Naive thymus-derived CD4-positive, alpha-beta T cell (primary cell): ENCODE measurements at regions not wholly inside any gene's neighbourhood (a gene's known extent, or its start where the extent isn't known, plus 50 kb on each side); places are given as distances from the start of the nearest gene placed in this dataset.
"Not testable (repeated sequence)": the region's sequence is repeated elsewhere in the genome, so short reads cannot be mapped to it uniquely, and the experiment has no call there.

ENCODE experiments used
- ATAC-seq: fragments of 150-1000 bp; cut with Tn5 transposase; 2 replicates; pipeline ENCODE4 v1.10.0; 2021; ENCODE audit warnings: mild to moderate bottlenecking, moderate library complexity
- CTCF ChIA-PET: fragments of 350-600 bp; sonication (Branson Sonifier 250); formaldehyde crosslinking; loops from one replicate; lab custom pipeline; 2021; ENCODE audit warnings: antibody characterized with exemption; lab: Charles Lee
- POLR2A ChIA-PET: fragments of 350-600 bp; sonication (Branson Sonifier 250); formaldehyde crosslinking; loops from one replicate; lab custom pipeline; 2021; ENCODE audit warnings: antibody characterized with exemption, inconsistent platforms; lab: Charles Lee
- DNase-seq, 9 donors: peaks; one replicate each; pipeline versions ENCODE4 v3.0.0 to v3.0.0-alpha.2; 2020 to 2022; ENCODE audit warnings: mixed read lengths in 1 of 9
- H3K27ac ChIP-seq: one replicate; pipeline ENCODE4 v1.7.0; 2013; ENCODE audit warnings: mild to moderate bottlenecking, low read depth, low read length, moderate library complexity
- H3K27me3 ChIP-seq, 2 donors: one replicate each; pipeline ENCODE4 v1.7.0; 2013; ENCODE audit warnings: low read length in 2 of 2, mild to moderate bottlenecking in 2 of 2, moderate library complexity in 2 of 2; ENCODE audit not compliant: control insufficient read depth in 2 of 2, insufficient read depth in 2 of 2
- H3K36me3 ChIP-seq, 3 experiments: 1 replicate in 2 of 3; 2 replicates in 1 of 3; pipeline ENCODE4 v1.7.0; 2013; ENCODE audit warnings: low read length in 3 of 3, mild to moderate bottlenecking in 3 of 3, moderate library complexity in 1 of 3; ENCODE audit not compliant: insufficient read depth in 3 of 3, control insufficient read depth in 2 of 3
- H3K4me1 ChIP-seq, 2 donors: one replicate each; pipeline ENCODE4 v1.7.0; 2013; ENCODE audit warnings: low read length in 2 of 2, mild to moderate bottlenecking in 2 of 2, moderate library complexity in 1 of 2; ENCODE audit not compliant: control insufficient read depth in 2 of 2, insufficient read depth in 2 of 2
- H3K4me3 ChIP-seq: 2 replicates; pipeline ENCODE4 v1.7.0; 2013; ENCODE audit warnings: mild to moderate bottlenecking, low read length
- H3K9me3 ChIP-seq, 3 experiments: 1 replicate in 2 of 3; 2 replicates in 1 of 3; pipeline ENCODE4 v1.7.0; 2013; ENCODE audit warnings: low read length in 3 of 3; ENCODE audit not compliant: control insufficient read depth in 2 of 3
- H3K27ac Mint-ChIP-seq, 9 donors: one replicate each; pipeline ENCODE4 v1.8.0; 2020 to 2022; ENCODE audit warnings: mixed read lengths in 9 of 9, mild to moderate bottlenecking in 8 of 9, moderate library complexity in 5 of 9, inconsistent platforms in 2 of 9
- H3K27me3 Mint-ChIP-seq, 5 donors: one replicate each; pipeline ENCODE4 v1.8.0; 2021 to 2022; ENCODE audit warnings: mixed read lengths in 5 of 5, mild to moderate bottlenecking in 1 of 5
- H3K36me3 Mint-ChIP-seq, 5 donors: one replicate each; pipeline ENCODE4 v1.8.0; 2020 to 2022; ENCODE audit warnings: mixed read lengths in 5 of 5, mild to moderate bottlenecking in 3 of 5, inconsistent platforms in 1 of 5
- H3K4me1 Mint-ChIP-seq, 7 donors: one replicate each; pipeline ENCODE4 v1.8.0; 2020 to 2022; ENCODE audit warnings: mixed read lengths in 7 of 7, mild to moderate bottlenecking in 3 of 7, inconsistent platforms in 1 of 7
- H3K4me3 Mint-ChIP-seq, 10 donors: one replicate each; pipeline ENCODE4 v1.8.0; 2020 to 2022; ENCODE audit warnings: mild to moderate bottlenecking in 10 of 10, mixed read lengths in 10 of 10, moderate library complexity in 6 of 10, inconsistent platforms in 2 of 10
- H3K9me3 Mint-ChIP-seq, 11 donors: one replicate each; pipeline ENCODE4 v1.8.0; 2020 to 2022; ENCODE audit warnings: mixed read lengths in 11 of 11, mild to moderate bottlenecking in 4 of 11, inconsistent platforms in 1 of 11, moderate library complexity in 1 of 11
- intact Hi-C, 2 donors: fragments of 100-400 bp; cut with micrococcal nuclease; formaldehyde crosslinking; loops; one replicate each; pipeline ENCODE4 v1.15.1; 2023

GRCh38 chr7:19899529-19899928, 126.1 kb upstream of the TMEM196 start:
- H3K4me1 Mint-ChIP-seq, result no peaks in the 10 kb centered on the region
- DNase-seq, result no peak
- H3K36me3 Mint-ChIP-seq, result no peaks in the 10 kb centered on the region
- Histone ChIP-seq H3K36me3 (no peaks in the 10 kb centered on the region), H3K27me3 (no peaks in the 10 kb centered on the region), H3K4me1 (no peaks in the 10 kb centered on the region), H3K27ac (no peak overlapping the region), H3K4me3 (no peak overlapping the region), H3K9me3 (no peaks in the 10 kb centered on the region)
- H3K27ac Mint-ChIP-seq, result no peak overlapping the region
- peaks cover 0 to 19% (median 9%) of the 10 kb centered on the region in 11 donors for H3K9me3 Mint-ChIP-seq
- H3K27me3 Mint-ChIP-seq, result no peaks in the 10 kb centered on the region
- ChIA-PET POLR2A (no interaction called here), CTCF (no interaction called here)
- intact Hi-C loops, result no loop called here
- ATAC-seq, result no peak
- no peak overlapping the region for H3K4me3 Mint-ChIP-seq

DNA sequence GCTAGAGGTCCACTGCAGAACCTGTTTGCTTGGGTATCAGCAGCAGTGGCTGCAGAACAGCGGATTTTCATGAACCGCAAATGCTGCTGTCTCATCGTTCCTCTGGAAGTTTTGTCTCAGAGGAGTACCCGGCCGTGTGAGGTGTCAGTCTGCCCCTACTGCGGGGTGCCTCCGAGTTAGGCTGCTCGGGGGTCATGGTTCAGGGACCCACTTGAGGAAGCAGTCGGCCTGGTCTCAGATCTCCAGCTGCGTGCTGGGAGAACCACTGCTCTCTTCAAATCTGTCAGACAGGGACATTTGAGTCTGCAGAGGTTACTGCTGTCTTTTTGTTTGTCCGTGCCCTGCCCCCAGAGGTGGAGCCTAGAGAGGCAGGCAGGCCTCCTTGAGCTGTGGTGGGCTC, 109.5 kb upstream of the TMEM196 start:
- H3K27ac ChIP-seq, H3K27ac Mint-ChIP-seq, DNase-seq, CTCF ChIA-PET, H3K4me3 ChIP-seq, H3K9me3 ChIP-seq, H3K4me3 Mint-ChIP-seq, H3K27me3 Mint-ChIP-seq, H3K4me1 Mint-ChIP-seq, H3K36me3 ChIP-seq, POLR2A ChIA-PET, intact Hi-C loops, ATAC-seq, H3K36me3 Mint-ChIP-seq, H3K27me3 ChIP-seq, H3K4me1 ChIP-seq: not testable (repeated sequence)
- H3K9me3 Mint-ChIP-seq, result peaks cover 4 to 29% (median 14%) of the 10 kb centered on the region in 11 donors

DNA sequence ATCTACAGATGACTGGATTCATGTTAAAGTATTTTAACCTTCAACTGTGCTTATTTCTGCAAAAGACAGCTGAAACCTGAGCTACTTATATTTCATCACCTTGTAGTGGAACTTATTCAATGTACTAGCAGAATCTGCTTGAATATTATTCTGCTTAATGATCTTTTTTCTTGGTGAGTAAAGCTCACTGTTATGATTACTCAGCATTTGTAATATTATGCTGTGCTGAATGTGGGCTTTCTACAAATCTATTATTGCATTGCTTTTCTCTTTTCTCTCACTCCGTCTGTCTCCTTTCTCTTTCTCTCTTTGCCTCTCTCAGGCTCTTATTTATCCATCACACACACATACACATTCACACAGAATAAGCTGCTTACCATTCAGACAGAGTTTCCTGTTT, 98.7 kb upstream of the TMEM196 start:
- Mint-ChIP-seq H3K4me1 (no peaks in the 10 kb centered on the region), H3K27me3 (no peaks in the 10 kb centered on the region), H3K36me3 (no peaks in the 10 kb centered on the region), H3K4me3 (no peak overlapping the region), H3K9me3 (peaks cover 0 to 13% (median 0%) of the 10 kb centered on the region in 11 donors), H3K27ac (no peak overlapping the region)
- H3K27ac ChIP-seq, result no peak overlapping the region
- H3K27me3 ChIP-seq, result no peaks in the 10 kb centered on the region
- H3K4me3 ChIP-seq, result no peak overlapping the region
- ChIA-PET POLR2A (no interaction called here), CTCF (no interaction called here)
- H3K9me3 ChIP-seq, result no peaks in the 10 kb centered on the region
- intact Hi-C loops, result no loop called here
- no peaks in the 10 kb centered on the region for H3K36me3 ChIP-seq
- ATAC-seq (no peak), DNase-seq (no peak)
- no peaks in the 10 kb centered on the region for H3K4me1 ChIP-seq

- no peaks in the 10 kb centered on the region for H3K27me3 Mint-ChIP-seq
- no peak overlapping the region for H3K27ac Mint-ChIP-seq
- ATAC-seq (no peak), DNase-seq (no peak)
- Histone ChIP-seq H3K36me3 (no peaks in the 10 kb centered on the region), H3K4me1 (no peaks in the 10 kb centered on the region), H3K27me3 (no peaks in the 10 kb centered on the region), H3K27ac (no peak overlapping the region), H3K4me3 (no peak overlapping the region), H3K9me3 (no peaks in the 10 kb centered on the region)
- CTCF ChIA-PET, result no interaction called here
- no peaks in the 10 kb centered on the region for H3K36me3 Mint-ChIP-seq
- no peaks in the 10 kb centered on the region for H3K4me1 Mint-ChIP-seq
- H3K9me3 Mint-ChIP-seq, result peaks cover 0 to 13% (median 0%) of the 10 kb centered on the region in 11 donors
- H3K4me3 Mint-ChIP-seq, result no peak overlapping the region
- intact Hi-C loops, result no loop called here
- POLR2A ChIA-PET, result no interaction called here
Measured at GRCh38 chr7:19871102-19871501, 97.7 kb upstream of the TMEM196 start.

GRCh38 chr7:19869979-19870378, 96.6 kb upstream of the TMEM196 start:
- Histone ChIP-seq H3K27me3 (no peaks in the 10 kb centered on the region), H3K36me3 (no peaks in the 10 kb centered on the region), H3K4me1 (no peaks in the 10 kb centered on the region), H3K4me3 (no peak overlapping the region), H3K27ac (no peak overlapping the region), H3K9me3 (no peaks in the 10 kb centered on the region)
- H3K36me3 Mint-ChIP-seq, result no peaks in the 10 kb centered on the region
- ChIA-PET POLR2A (no interaction called here), CTCF (no interaction called here)
- H3K4me1 Mint-ChIP-seq, result no peaks in the 10 kb centered on the region
- H3K27ac Mint-ChIP-seq, result no peak overlapping the region
- intact Hi-C loops, result no loop called here
- DNase-seq, result no peak
- no peaks in the 10 kb centered on the region for H3K27me3 Mint-ChIP-seq
- no peak overlapping the region for H3K4me3 Mint-ChIP-seq
- no peak for ATAC-seq
- H3K9me3 Mint-ChIP-seq, result peaks cover 0 to 13% (median 0%) of the 10 kb centered on the region in 11 donors

DNA sequence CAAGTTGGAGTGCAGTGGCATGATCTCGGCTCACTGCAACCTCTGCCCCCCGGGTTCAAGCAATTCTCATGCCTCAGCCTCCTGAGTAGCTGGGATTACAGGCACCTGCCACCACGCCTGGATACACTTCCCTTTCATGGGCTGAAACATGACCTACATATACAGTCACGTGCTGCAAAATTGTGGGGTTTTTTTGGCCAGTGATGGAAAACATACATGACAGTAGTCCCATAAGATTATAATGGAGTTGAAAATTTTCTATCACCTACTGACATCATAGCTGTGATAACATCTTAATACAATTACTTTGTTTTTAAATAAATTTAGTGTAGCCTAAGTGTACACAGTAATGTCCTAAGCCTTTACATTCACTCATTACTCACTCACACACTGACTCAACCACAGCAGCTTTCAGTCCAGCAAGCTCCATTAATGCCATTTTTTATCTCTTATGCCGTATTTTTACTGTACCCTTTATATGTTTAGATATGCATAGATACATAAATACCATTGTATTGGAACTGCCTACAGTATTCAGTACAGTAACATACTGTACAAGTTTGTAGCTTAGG, 79.9 kb upstream of the TMEM196 start:
- CTCF ChIA-PET, result no interaction called here
- POLR2A ChIA-PET, result no interaction called here

DNA sequence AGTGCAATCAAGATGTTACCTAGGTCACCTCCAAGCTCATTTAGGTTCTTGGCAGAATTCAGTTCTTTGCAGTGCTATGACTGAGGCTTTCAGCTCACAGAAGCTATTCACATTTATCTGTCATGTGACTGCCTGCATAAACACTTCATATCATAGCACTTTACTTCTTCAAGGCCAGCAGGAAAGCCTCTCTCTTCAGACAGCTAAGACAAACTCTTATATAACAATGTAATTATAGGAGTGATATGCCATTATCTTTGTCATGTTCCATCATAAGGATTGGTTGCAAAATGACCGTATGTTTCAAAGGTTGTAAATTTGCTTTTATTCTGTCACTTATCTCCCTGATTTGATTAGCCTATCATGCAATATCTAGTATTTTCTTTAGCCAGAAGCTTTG, 78.8 kb upstream of the TMEM196 start:
- Mint-ChIP-seq H3K36me3 (no peaks in the 10 kb centered on the region), H3K4me1 (no peaks in the 10 kb centered on the region), H3K27me3 (no peaks in the 10 kb centered on the region), H3K27ac (no peak overlapping the region), H3K9me3 (peaks cover 0 to 19% (median 1%) of the 10 kb centered on the region in 11 donors), H3K4me3 (no peak overlapping the region)
- DNase-seq (no peak), ATAC-seq (no peak)
- intact Hi-C loops, result no loop called here
- Histone ChIP-seq H3K9me3 (no peaks in the 10 kb centered on the region), H3K27ac (no peak overlapping the region), H3K27me3 (no peaks in the 10 kb centered on the region), H3K4me3 (no peak overlapping the region), H3K36me3 (no peaks in the 10 kb centered on the region), H3K4me1 (no peaks in the 10 kb centered on the region)
- CTCF ChIA-PET, result no interaction called here
- POLR2A ChIA-PET, result no interaction called here

More for the DNA sequence above, 79.9 kb upstream of the TMEM196 start:
- Histone ChIP-seq H3K36me3 (no peaks in the 10 kb centered on the region), H3K4me3 (no peak overlapping the region), H3K27me3 (no peaks in the 10 kb centered on the region), H3K9me3 (no peaks in the 10 kb centered on the region), H3K4me1 (no peaks in the 10 kb centered on the region), H3K27ac (no peak overlapping the region)
- H3K27me3 Mint-ChIP-seq, result no peaks in the 10 kb centered on the region
- no peaks in the 10 kb centered on the region for H3K36me3 Mint-ChIP-seq
- intact Hi-C loops, result no loop called here
- peaks cover 0 to 19% (median 1%) of the 10 kb centered on the region in 11 donors for H3K9me3 Mint-ChIP-seq
- ATAC-seq (no peak), DNase-seq (no peak)
- H3K4me3 Mint-ChIP-seq, result no peak overlapping the region
- no peak overlapping the region for H3K27ac Mint-ChIP-seq
- H3K4me1 Mint-ChIP-seq, result no peaks in the 10 kb centered on the region
